Stomach (tissue), 4 donors: ENCODE measurements at regions not wholly inside any gene's neighbourhood (a gene's known extent, or its start where the extent isn't known, plus 50 kb on each side); places are given as distances from the start of the nearest gene placed in this dataset.

ENCODE experiments used
- CTCF ChIP-seq, 7 experiments: fragments of 450-650 bp in 4 of 7; fragments of 200-600 bp in 3 of 7; sonication (generic) in 3 of 7; IDR thresholded peaks; one replicate each; pipeline ENCODE4 v1.5.1; 2016 to 2019; ENCODE audit warnings: antibody characterized with exemption in 7 of 7, control low read depth in 2 of 7, mild to moderate bottlenecking in 1 of 7
- EP300 ChIP-seq: sonication (generic); formaldehyde crosslinking; IDR thresholded peaks from one replicate; pipeline ENCODE4 v1.6.1; 2017; ENCODE audit warnings: antibody characterized with exemption
- POLR2A ChIP-seq, 4 donors: fragments of 450-650 bp; IDR thresholded peaks; one replicate each; pipeline ENCODE4 v1.6.1; 2016; ENCODE audit warnings: antibody characterized with exemption in 4 of 4, control low read depth in 2 of 4, mild to moderate bottlenecking in 1 of 4, moderate library complexity in 1 of 4
- POLR2AphosphoS5 ChIP-seq, 3 donors: sonication (generic); formaldehyde crosslinking; IDR thresholded peaks; one replicate each; pipeline ENCODE4 v1.6.1; 2016; ENCODE audit warnings: antibody characterized with exemption in 3 of 3

DNA sequence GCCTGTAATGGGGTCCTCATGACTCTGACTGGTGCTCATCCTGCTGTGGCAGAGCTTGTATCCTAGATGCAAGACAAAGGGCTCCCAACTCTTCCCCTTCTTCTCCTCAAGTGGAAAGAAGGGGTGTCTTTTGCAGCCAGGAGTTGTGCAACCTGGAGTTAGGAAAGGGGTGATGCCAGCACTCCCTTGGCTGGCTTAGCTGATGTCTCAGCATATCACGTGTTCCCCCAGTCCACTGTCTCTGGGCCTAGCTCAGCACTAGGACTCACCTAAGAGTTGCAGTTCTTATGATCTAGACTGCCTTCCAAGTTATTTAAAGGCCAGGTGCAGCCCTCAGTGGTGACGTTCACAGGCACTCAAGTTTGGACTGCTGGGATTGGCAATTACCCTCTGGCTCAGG lies 146.2 kb upstream of the GORAB start:
- no peak for TF ChIP-seq CTCF (IDR thresholded peaks at IDR 0.05)
- TF ChIP-seq POLR2A (IDR thresholded peaks at IDR 0.05), result no peak
- no peak for TF ChIP-seq POLR2AphosphoS5 (IDR thresholded peaks at IDR 0.05)
- no peak for TF ChIP-seq EP300
